GM19351 (cell line): ENCODE measurements at regions not wholly inside any gene's neighbourhood (a gene's known extent, or its start where the extent isn't known, plus 50 kb on each side); places are given as distances from the start of the nearest gene placed in this dataset.
A peak's percentile ranks its signal among the peaks of the same experiment; 100 is the strongest.
"Not testable (repeated sequence)": the region's sequence is repeated elsewhere in the genome, so short reads cannot be mapped to it uniquely, and the experiment has no call there.

Source experiments
- ATAC-seq: cut with Tn5 transposase; IDR thresholded peaks from one replicate; pipeline ENCODE4 v1.9.1; 2021; ENCODE audit warnings: mild to moderate bottlenecking, moderate library complexity; ENCODE audit not compliant: unreplicated experiment

DNA sequence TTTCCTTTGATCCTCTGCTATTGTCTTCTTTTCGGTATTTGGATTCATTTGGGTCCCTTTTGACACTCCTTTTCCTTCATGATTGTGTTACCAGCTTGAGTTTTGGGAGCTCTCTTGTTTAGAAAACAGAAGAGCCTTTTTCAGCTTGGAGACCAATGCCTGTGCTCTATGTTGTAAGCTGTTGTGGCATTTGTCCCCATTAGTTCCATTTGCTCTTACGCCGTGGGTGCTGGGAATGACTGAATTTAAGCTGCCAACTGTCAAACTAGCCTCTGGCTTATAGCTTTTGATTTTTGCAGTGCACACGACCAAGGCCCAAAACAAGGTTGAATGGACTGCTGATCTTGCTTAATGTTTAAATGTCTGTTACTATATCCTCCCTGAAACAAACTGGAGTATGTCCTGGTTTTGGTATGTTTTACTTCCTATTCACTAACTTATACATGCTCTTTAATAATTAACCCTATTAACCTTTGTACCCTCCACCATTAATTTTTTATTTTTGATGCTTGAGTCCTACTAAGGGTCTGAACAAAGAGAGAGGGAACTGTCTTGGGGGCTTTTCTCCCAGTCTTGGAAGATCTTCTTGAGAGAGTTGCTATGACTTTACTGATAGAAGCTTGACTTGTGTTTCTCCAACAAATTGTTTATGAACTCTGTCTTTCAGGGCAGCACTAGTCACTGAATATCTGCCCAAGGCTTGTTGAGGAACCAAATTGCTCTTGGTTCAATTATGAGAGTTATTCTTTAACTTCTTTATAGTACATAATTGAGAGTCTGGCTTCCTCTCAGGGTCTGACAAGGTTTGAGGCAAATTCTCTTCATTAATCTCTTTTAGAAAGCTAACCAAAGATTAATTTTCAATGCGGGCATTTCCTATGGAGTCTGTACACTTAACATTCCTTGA is 100.3 kb upstream of the SIRPG start:
- ATAC-seq, result no peak

GRCh38 chr20:1757072-1757471 is 99.5 kb upstream of the SIRPG start:
- no peak for ATAC-seq

DNA sequence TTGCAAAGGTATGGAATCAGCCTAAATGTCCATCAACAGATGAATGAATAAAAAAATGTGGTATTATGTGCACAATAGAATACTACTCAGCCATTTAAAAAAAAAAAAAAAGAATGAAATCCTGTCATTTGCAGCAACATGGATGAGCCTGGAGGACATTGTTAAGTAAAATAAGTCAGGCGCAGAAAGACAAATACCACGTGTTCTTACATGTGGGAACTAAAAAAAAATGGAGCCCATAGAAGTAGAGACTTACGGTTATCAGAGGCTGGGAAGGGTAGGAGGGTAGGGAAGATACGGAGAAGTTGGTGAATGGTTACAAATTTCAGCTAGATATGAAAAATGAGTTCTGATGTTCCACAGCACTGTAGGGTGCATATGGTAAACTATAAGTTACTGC is 97.2 kb upstream of the SIRPG start:
- no peak for ATAC-seq

GRCh38 chr20:1754306-1754705 is 96.7 kb upstream of the SIRPG start:
- no peak for ATAC-seq

DNA sequence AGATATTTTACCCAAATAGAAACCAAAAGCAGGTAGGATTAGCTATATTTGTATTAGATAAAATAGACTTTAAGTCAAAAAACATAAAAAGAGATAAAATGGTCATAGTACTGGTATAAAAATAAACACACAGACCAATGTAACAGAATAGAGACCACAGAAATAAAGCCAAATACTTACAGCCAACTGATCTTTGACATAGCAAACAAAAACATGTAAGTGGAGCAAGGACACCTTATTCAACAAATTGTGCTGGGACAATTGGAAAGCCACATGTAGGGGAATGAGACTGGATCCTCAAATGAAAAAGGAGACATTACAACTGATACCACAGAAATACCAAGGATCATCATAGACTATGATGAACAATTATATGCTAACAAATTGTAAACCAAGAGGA is 94.5 kb upstream of the SIRPG start:
- ATAC-seq, result no peak

- ATAC-seq, result no peak
These were observed 91.2 kb upstream of the SIRPG start for GRCh38 chr20:1748777-1749176.

DNA sequence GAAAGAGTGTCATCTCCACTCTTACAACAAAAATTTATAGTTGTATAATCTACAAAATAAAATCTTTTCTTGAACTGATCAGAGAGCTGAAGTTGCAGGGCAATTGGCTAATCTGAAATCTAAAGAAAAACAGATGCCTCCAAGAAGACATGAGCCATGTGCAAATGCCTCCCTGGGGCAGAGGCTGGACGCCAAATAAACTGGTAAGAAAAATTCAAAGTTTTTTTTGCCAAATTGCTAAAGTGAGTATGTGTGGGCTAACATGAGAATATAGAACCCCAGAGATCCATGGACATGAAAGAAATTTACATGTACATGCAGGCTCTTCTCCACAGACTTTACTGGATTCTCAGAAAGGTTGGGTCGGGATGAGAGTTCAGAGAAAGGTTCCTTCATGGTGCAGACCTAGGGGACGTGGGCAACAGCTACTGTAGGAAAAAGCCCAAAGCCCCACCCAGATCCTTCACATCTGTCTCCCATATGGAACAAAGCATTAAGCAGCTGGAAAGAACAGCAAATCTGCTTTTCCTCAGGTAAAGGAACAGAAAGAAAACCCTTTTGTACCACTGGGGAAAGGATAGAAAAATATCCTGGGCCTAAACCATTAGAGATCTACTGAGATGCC is 90.5 kb upstream of the SIRPG start:
- ATAC-seq, result no peak

DNA sequence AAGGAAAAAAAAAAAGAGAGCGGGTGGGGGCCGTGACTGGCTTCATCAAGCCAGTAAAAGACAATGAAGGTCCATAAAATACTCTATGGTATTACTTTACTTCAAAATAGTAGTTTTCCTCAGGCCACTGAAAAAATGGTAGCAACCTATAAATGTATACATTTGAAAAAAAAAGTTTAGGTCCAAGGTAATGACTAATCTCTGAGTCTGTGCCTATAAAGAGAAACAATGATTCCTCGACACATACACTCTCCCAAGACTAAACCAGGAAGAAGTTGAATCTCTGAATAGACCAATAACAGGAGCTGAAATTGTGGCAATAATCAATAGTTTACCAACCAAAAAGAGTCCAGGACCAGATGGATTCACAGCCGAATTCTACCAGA is 84.5 kb upstream of the SIRPG start:
- ATAC-seq, result not testable (repeated sequence)

DNA sequence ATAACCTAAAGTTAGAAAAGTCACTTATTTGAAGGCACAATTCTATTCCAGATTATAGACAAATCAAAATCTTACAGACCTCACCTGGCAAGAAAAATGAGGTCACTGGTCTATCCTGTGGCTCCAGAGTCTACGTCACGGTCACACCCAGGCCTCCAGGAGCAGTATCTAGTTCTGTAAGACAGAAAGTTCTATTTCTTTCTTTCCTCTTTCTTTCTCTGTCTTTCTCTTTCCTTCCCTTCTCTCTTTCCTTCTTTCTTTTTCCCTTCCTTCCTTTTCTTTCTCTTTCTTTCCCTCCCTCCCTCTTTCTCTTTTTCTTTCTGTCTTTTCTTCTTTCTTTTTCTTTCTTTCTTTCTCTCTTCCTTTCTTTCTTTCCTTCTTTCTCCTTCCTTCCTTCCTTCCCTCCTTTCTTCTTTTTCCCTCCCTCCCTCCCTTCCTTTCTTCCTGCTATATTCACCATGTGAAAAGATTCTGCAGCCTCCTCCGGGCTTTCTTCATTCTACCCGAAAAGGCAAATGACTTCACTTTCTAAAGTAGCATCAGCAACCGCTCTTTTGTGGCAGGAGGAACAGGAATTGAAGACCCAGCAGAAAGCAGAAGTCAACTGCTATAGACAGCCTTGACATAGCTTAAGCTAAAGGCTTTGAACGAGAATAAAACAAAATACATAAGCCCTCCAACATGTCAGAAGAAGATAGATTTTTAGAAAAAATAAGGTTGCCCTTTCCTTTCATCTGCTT is 83.9 kb upstream of the SIRPG start:
- no peak for ATAC-seq

- ATAC-seq, result no peak
These were observed 79.6 kb upstream of the SIRPG start for GRCh38 chr20:1737134-1737533.

- ATAC-seq, result no peak
These were observed 78.0 kb upstream of the SIRPG start for GRCh38 chr20:1735417-1736089.

DNA sequence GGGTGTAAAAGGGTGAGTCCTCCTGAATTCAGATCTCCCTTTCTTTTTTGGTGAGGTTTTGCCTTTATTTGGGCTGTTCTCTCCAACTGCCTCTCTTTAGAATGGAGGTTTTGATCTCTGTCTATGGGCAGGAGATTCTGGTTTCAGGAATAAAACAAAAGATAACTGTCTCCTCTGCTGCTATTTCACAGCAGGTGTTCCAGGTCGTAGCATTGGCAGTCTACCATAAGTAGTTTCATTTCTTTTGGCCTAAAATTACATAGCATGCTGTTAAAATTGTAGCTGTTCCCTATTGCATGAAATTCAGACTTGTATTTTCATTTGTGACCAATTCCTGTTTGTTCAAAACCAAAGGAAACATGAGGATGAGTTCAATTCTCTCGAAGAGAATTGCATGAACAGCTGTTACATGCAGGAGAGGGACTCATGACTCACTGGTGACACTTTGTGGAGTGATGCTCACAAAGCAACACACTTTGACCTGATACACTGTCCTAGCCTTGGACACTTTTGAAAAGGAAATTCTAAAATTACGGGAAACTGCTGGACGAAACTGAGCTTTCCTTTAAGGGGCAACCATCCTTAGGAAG is 76.8 kb upstream of the SIRPG start:
- no peak for ATAC-seq

DNA sequence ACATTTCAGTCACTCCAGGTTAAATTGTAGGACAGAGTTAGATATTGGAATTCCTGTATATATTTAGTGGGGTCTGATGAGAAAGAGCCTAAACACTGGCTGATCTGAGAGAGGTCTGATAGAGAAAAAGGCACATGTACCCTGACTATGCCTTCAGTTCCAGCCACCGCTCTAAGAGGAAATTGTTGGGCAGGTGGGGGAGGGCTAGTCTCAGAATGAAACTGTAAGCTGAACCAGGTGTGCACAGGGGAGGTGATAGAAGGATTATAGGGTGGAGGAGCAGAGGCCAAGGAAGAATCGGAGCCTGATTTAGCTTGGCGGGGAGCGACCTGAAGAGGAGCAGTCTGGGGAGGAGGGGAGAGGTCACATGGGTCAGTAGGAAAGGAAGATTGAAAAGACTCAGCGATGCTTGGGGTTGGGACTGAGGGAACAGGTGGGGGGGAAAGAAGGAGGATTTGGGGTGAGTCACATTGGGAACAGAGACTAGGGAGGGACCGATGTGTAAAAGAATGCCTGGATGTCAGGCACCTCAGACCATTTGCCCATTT is 74.3 kb upstream of the SIRPG start:
- not testable (repeated sequence) for ATAC-seq

- ATAC-seq, result not testable (repeated sequence)
These were observed 73.6 kb upstream of the SIRPG start for GRCh38 chr20:1730981-1731711.

DNA sequence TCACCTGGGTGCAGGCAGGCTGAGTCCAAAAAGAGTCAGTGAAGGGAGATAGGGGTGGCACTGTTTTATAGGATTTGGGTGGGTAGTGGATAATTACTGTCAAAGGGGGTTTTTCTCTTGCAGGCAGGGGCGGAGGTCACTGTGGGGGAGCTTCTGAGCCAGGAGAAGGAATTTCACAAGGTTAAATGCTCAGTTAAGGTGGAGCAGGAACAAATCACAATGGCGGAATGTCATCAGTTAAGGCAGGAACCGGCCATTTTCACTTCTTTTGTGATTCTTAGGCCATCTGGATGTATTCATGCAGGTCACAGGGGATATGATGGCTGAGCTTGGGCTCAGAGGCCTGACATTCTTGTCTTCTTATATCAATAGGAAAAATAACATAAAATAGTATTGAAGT is 69.7 kb upstream of the SIRPG start:
- not testable (repeated sequence) for ATAC-seq

- no peak for ATAC-seq
These were observed 67.3 kb upstream of the SIRPG start for GRCh38 chr20:1724901-1725300.

DNA sequence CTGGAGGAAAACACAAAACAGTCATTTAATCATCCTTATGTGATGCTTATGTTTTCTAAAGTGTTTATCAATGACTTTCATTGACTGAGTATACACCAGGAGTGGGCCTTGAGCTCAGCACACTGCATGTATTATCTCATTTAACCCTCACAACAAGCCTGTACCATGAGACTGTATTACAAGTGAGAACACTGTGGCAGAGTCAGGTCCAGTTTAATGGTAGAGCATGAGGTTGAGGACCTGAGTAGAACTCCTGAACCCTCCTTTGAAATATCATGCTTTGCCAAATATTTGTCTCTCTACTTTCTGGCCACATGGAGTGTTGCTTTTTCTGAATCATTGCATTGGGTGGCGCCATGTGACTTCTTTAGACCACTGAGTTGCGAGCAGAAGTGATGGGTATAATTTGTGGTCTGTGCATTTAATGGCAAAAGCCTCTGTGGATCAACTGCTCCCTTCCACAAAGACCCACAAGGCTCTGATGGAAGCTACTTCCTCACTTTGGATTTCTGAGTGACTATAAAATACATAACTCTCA is 65.0 kb upstream of the SIRPG start:
- peak; percentile 36 for ATAC-seq

GRCh38 chr20:1721687-1722512 is 64.3 kb upstream of the SIRPG start:
- peak; percentile 81 for ATAC-seq
